GM12878 (cell line): ENCODE measurements at regions not wholly inside any gene's neighbourhood (a gene's known extent, or its start where the extent isn't known, plus 50 kb on each side); places are given as distances from the start of the nearest gene placed in this dataset.

Experiments used
- ATAC-seq: fragments of 200-7000 bp; cut with Tn5 transposase; 3 replicates; pipeline ENCODE4 v1.9.1; 2020; ENCODE audit warnings: mild to moderate bottlenecking, moderate library complexity
- BruUV-seq: library from RNA; stranded (reverse); fragments of 400-500 nt; replicated peaks from 2 replicates; lab custom pipeline; 2021; lab: Mats Ljungman, UMichigan
- CTCF ChIA-PET: fragments of 300-600 bp; sonication (Branson Sonifier 250); formaldehyde crosslinking; extraction: SDS; loops from one replicate; lab custom pipeline; 2021; ENCODE audit warnings: inconsistent platforms; lab: Yijun Ruan, JAX
- POLR2A ChIA-PET: fragments of 350-600 bp; formaldehyde crosslinking; extraction: SDS; loops from one replicate; lab custom pipeline; 2021; ENCODE audit warnings: inconsistent platforms; lab: Charles Lee
- RAD21 ChIA-PET: fragments of 300-600 bp; sonication (Branson Sonifier 250); formaldehyde crosslinking; loops from one replicate; lab custom pipeline; 2023; ENCODE audit warnings: antibody characterized with exemption; ENCODE audit not compliant: unreplicated experiment; lab: Charles Lee
- SMC1A ChIA-PET: fragments of 300-600 bp; sonication (Branson Sonifier 250); formaldehyde crosslinking; loops from one replicate; lab custom pipeline; 2023; ENCODE audit not compliant: unreplicated experiment, uncharacterized antibody; lab: Charles Lee
- DNase-seq: peaks from one replicate; pipeline ENCODE4 v3.0.0-alpha.2; 2011; ENCODE audit warnings: low read depth, low spot score
- FAIRE-seq: peaks from 3 replicates; lab custom pipeline; 2011; peaks lifted over from hg19 to GRCh38; lab: Jason Lieb, UNC
- H2AFZ ChIP-seq: 2 replicates; pipeline ENCODE4 v1.6.0; 2011; ENCODE audit warnings: low read depth, low read length, control low read depth; ENCODE audit not compliant: control insufficient read depth
- H3K27ac ChIP-seq: 2 replicates; pipeline ENCODE4 v1.5.1; 2011; ENCODE audit warnings: control low read depth; ENCODE audit not compliant: control insufficient read depth, insufficient read depth
- H3K27me3 ChIP-seq, 2 experiments: replicated peaks in 1 of 2; 2 replicates each; pipeline versions ENCODE4 v1.6.0 to v1.6.1; 2011; ENCODE audit warnings: low read length in 1 of 2; ENCODE audit not compliant: control insufficient read depth in 2 of 2, insufficient read depth in 2 of 2
- H3K36me3 ChIP-seq, 2 experiments: 2 replicates each; pipeline ENCODE4 v1.5.1; 2011; ENCODE audit warnings: low read length in 1 of 2; ENCODE audit not compliant: control insufficient read depth in 2 of 2, insufficient read depth in 2 of 2
- H3K4me1 ChIP-seq: 2 replicates; pipeline ENCODE4 v1.6.1; 2011; ENCODE audit warnings: mild to moderate bottlenecking, low read length, moderate library complexity, mixed read lengths; ENCODE audit not compliant: control insufficient read depth, insufficient read depth
- H3K4me2 ChIP-seq: 2 replicates; pipeline ENCODE4 v1.6.0; 2011; ENCODE audit warnings: control low read depth; ENCODE audit not compliant: control insufficient read depth, insufficient read depth
- H3K4me3 ChIP-seq: fragments of 200-600 bp; sonication (generic); 2 replicates; pipeline ENCODE4 v1.5.1; 2016
- H3K79me2 ChIP-seq: 2 replicates; pipeline ENCODE4 v1.6.0; 2011; ENCODE audit warnings: low read length; ENCODE audit not compliant: control insufficient read depth, insufficient read depth
- H3K9ac ChIP-seq: 2 replicates; pipeline ENCODE4 v1.8.0; 2011; ENCODE audit warnings: low read length, control low read depth, mixed read lengths; ENCODE audit not compliant: control insufficient read depth, insufficient read depth
- H3K9me3 ChIP-seq: replicated peaks from 3 replicates; pipeline ENCODE4 v1.5.1; 2011; ENCODE audit warnings: mild to moderate bottlenecking, low read length; ENCODE audit not compliant: control insufficient read depth, insufficient read depth
- H4K20me1 ChIP-seq: 2 replicates; pipeline ENCODE4 v1.6.0; 2011; ENCODE audit not compliant: control insufficient read depth, insufficient read depth
- RELA ChIP-seq: fragments of 450-650 bp; IDR thresholded peaks from 2 replicates; pipeline ENCODE4 v1.8.0; 2014; ENCODE audit warnings: borderline replicate concordance; ENCODE audit not compliant: partially characterized antibody
- TCF12 ChIP-seq: IDR thresholded peaks from 2 replicates; pipeline ENCODE4 v1.6.1; 2011; ENCODE audit warnings: low read depth, mild to moderate bottlenecking, low read length
- WGBS: methylation state at CpG from one replicate; pipeline ENCODE4 v1.1.6; 2016; ENCODE audit warnings: low lambda C conversion rate; ENCODE audit not compliant: insufficient replicate concordance, insufficient coverage; ENCODE audit errors: missing lambda C conversion rate; 5-methylcytosine and 5-hydroxymethylcytosine counted together
- in situ Hi-C: fragments of 300-500 bp; cut with MboI; formaldehyde crosslinking; loops from 9 replicates; pipeline ENCODE4 v1.14.3; 2018; ENCODE audit warnings: mixed read lengths
- intact Hi-C: fragments of 100-400 bp; cut with micrococcal nuclease; formaldehyde crosslinking; loops from one replicate; pipeline ENCODE4 v1.14.2; 2022; ENCODE audit not compliant: unreplicated experiment
- TF ChIP-seq, protein P1 (sequence below): fragments of 450-650 bp; formaldehyde crosslinking; IDR thresholded peaks from 2 replicates; pipeline ENCODE4 v1.4.0; 2022; ENCODE audit warnings: mild to moderate bottlenecking, moderate library complexity

DNA sequence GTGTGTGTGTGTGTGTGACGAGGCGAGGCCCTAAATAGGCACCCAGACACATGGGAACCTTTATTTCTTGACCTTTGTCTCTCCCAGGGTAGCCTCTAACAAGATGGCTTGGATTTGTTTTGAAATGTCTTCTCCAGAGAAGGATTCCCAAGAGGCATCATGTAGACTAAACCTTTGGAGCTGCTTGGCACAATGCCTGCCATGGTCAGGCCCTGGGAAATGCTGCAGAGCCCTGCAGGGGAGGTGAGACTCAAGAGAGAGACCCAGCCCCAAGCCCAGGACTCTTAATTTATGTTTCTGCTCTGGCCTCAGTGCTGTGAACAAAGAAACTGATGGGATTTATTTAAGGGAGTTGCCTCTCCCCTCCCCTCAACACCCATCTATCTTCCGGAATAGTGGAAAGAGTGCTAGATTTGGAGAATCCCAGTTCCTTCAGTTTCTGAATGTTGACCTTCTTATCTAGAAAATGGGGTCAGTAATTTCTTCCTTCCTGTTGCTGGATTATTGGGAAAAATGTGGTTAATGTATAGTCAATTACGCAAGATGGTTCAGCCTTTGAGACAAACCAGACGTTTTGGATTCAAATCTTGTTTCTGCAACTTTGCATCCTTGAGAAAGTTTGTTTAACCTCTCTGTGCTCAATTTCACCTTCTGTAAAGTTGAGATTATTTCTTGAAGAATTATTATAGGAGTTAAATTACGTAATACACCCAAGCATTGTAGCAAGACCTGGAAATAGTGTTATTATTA lies 434.8 kb downstream of the MAFB start:
- in situ Hi-C loops: loop anchor here (10.0 kb wide), 1 partner anchor 369 kb away; no protein-coding TSS in a partner anchor
- POLR2A ChIA-PET: no interaction called here
- CTCF ChIA-PET: no interaction called here

More for the DNA sequence above, 434.8 kb downstream of the MAFB start:
- RAD21 ChIA-PET: no interaction called here
- DNase-seq: no peak
- Histone ChIP-seq H2AFZ (no peak overlapping the region), H3K4me1 (no peaks in the 10 kb centered on the region), H4K20me1 (no peaks in the 10 kb centered on the region), H3K9me3 (no peaks in the 10 kb centered on the region), H3K4me2 (no peak overlapping the region), H3K9ac (no peak overlapping the region), H3K79me2 (no peaks in the 10 kb centered on the region), H3K27me3 (no peaks in the 10 kb centered on the region; a peak in 1 of 4 replicates), H3K4me3 (no peak overlapping the region), H3K27ac (no peak overlapping the region), H3K36me3 (no peaks in the 10 kb centered on the region)
- no TSS peak for BruUV-seq
- no peak for ATAC-seq
- TF ChIP-seq TCF12: no peak
- no peak for TF ChIP-seq RELA
- TF ChIP-seq, protein P1, sequence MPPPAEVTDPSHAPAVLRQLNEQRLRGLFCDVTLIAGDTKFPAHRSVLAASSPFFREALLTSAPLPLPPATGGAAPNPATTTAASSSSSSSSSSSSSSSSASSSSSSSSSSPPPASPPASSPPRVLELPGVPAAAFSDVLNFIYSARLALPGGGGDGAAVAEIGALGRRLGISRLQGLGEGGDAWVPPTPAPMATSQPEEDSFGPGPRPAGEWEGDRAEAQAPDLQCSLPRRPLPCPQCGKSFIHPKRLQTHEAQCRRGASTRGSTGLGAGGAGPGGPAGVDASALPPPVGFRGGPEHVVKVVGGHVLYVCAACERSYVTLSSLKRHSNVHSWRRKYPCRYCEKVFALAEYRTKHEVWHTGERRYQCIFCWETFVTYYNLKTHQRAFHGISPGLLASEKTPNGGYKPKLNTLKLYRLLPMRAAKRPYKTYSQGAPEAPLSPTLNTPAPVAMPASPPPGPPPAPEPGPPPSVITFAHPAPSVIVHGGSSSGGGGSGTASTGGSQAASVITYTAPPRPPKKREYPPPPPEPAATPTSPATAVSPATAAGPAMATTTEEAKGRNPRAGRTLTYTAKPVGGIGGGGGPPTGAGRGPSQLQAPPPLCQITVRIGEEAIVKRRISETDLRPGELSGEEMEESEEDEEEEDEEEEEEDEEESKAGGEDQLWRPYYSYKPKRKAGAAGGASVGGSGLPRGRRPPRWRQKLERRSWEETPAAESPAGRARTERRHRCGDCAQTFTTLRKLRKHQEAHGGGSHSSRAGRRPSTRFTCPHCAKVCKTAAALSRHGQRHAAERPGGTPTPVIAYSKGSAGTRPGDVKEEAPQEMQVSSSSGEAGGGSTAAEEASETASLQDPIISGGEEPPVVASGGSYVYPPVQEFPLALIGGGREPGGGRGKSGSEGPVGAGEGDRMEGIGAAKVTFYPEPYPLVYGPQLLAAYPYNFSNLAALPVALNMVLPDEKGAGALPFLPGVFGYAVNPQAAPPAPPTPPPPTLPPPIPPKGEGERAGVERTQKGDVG (CRISPR knock-in tag): no peak
- 29% methylated on average over 6 of the region's 6 CpGs for WGBS
- SMC1A ChIA-PET: no interaction called here
- FAIRE-seq: no peak
- intact Hi-C loops: no loop called here
